ENCODE measurements at regions not wholly inside any gene's neighbourhood (a gene's known extent, or its start where the extent isn't known, plus 50 kb on each side); places are given as distances from the start of the nearest gene placed in this dataset.

DNA sequence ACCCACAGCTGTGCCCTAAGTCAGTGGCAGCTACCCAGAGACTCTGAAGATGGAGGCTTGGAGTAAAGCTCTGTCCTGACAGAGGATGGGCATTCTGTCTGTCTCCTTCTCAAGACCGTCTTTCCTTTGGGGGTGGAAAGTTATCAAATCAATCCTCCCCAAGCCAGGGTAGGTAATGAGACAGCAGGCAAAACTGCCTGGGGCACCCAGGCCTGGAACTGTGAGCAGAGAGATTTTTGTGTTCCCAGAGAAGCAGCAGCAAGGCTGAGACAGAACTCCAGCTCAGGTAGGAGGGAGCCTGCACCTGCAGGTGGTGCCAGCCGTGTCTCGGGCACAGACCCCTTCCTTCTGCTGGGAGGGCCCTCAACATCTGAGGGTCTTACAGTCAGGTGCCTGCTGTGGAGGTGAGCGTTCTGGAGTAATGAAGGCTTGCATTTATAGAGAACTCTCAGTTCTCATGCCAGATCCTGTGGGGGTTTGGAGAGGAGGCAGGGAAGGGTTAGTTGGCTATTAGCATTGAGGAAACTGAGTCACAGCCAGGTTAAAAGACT, 95.6 kb downstream of the RIPK4 start:
- DNase-seq: no peak

DNA sequence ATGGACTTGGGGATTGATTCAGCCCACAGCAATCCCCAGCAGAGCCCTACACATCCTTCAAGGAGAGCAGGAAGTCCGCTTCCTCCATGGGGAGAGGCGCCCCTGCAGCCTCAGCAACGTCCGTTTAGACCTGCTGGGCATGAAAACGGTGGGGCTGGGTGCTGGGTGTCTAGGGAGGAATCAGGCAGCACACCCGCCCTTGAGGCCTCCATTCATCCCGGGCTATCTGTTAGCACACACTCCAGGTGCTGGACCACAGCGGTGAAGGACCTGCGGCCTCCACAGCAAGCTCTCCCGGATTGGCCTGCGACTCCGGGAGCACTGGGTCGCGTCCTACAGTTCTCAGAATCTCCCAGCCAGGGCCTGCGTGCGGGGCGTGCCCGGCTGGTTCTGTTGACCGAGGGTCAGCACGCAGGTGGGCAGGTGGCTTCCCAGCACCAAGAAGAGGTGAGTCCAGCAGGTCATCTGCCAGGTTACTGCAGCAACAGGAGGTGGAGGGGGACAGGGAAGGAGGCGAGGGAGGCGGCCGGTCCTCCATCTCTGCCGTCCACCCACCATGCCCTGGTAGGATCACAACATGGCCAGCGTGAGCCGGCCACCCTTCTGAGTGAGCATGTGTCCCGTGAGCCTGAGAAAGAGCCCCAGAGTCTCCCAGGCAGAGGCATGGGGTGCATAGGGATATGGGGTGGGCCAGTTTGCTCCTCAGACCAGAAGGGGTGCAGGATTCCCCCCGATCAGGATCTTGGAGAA, 96.6 kb downstream of the RIPK4 start:
- DNase-seq: no peak

DNA sequence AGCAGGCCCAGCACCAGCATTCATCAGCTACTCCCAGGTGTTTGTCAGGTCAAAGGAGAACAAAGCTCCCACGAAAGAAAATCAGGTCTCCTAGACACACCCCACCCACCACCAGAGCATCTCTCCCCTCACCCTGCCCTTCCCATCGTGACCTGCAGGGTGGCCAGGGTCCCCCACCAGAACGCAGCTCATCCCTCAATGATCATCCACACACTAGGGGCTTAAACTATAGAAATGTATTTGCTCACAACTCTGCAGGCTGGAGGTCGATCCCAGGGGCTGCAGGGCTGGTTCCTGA, 97.4 kb downstream of the RIPK4 start:
- no peak for DNase-seq

GRCh38 chr21:41668686-41669532, 97.9 kb downstream of the RIPK4 start:
- DNase-seq: no peak

- no peak for DNase-seq
Observed at GRCh38 chr21:41668051-41668541, 98.8 kb downstream of the RIPK4 start.

DNA sequence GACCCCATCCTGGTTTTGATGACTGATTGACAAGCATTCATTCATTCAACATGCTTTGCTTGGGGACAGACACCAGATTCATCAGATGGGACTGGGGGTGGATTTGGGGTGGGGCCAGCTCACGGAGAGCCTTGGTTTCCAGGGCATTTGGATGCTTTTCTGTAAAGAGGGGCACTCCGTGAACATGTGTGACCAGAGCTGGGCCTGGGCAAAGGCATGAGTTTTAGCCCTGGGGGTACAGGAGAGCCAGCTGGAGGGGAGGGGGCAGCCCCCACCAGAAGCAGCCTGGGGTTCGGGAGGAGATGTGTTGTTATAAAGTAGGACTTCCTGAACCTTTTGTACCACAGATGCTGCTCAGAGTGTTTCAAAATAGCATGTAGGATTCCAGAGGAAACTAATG, 99.7 kb downstream of the RIPK4 start:
- DNase-seq: no peak

DNA sequence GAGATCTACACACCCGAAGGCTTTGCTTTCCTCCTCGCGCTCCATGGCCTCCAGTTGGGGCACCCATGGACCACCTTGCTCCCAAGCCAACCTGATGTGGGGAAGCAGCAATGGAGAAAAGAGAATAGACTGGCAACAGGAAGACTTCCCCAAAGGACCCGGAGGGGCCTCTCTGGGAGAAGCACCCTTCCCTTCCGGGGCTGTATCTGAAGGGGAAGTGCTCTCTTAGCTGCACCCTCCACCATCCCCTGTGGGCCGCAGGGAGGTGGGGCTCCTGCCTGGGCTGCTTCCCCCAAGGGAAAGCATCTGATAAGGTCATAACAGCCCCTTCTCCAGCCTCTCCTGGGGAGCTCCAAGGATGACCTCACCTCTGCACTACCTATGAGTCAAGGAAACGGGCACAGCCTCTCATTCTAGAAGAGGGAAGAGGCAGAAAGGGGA, 100.2 kb downstream of the RIPK4 start:
- DNase-seq: no peak

DNA sequence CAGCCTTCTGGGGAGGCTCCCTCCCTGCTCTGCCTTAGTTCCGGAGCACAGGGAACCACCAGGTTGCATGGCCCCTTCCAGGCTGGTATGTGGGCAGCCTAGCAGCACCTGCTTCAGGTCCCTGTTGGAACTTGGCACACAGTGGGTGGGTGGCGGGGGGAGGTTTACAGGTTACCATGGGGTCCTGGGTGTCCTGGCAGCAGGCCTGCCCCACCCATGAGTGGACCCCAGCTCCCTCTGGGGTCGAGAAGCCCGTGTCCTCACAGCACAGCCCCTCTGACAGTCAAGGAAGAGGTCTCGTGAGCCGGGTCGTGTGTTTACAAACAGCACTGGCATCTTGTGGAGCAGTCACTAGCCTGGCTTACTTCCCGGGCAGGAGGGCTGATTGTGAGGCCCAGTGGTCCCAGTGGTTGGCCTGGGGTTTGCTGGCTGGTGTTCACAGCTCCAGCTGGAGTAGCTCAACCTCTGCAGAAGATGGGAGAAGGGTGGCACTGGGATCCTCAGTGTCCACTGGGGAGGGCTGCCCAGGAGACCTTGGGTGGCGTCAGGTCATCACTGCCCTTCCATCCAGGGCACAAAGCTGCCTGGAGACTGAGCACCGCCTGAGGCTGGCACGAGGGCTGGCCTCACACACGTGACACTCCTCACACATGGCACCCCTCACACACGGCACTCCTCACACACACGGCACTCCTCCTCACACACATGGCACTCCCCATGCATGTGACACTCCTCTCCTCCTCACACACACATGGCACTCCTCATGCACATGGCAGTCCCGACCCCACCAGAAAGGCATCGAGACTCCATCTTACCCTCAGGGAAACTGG, 100.9 kb downstream of the RIPK4 start:
- no peak for DNase-seq

- no peak for DNase-seq
Observed at GRCh38 chr21:41664881-41665765, 101.7 kb downstream of the RIPK4 start.

DNA sequence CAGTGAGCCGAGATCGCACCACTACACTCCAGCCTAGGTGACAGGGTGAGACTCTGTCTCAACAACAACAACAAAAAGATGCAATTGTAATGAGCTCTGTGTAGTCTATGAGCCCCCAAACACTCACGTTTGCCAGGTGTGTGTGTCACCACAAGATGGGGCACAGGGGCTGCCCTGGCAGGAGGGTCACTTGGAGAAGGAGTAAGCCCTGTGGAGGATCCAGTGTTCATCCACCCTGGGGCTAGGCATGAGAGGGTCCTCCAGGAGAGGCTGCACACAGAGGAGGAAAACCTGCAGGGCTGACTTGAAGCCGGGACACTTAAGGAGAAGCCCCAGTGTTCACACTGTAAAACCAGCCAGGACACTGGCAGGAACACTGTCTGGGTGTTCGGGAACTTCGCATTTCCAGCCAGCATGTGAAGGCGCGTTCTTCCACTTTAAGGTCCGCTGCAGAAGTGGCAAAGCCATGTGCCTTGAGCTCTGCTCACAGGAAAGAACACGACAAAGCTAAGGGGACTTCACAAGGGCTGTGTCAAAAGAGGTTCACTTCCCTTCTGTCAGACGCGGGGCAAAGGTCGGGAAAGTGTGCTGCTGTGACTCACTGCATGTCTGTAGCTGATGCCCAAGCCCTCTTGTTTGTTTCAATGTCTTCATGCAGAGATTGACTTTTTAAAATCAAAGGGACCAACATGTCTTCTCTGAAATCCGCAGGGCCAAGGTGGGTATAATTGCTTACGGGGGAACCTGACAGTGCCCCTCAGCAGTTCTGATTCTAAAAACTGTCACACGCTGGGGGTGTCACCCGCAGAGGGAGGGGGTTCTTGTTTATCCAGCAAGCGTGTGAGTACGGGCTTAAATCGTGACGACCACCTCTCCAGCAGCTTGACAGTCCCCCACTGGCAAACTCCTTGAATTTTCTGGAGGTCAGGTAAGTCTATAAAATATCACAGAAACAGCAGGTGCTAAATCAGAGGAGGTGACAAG, 102.8 kb downstream of the RIPK4 start:
- DNase-seq: no peak

DNA sequence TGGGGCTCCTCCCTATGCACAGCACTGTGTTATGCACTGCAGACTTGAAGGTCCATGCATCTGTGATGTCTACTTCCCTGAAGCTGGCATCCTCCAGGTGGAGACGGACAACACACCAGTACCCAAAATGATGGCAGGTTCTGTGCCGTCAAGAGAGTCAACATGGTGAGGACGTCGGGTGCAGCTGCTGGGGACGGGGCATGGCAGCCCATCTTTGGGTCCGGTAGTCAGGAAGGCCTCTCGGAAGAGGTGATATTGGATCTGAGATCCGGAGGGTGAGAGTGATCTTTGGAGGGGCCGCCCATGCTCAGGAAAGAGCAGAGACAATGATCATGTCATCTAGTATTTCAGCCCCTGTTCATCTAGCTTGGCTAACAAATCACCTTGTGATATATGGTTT, 104.1 kb downstream of the RIPK4 start:
- DNase-seq: no peak

- DNase-seq: no peak
Observed at GRCh38 chr21:41662161-41662560, 104.7 kb downstream of the RIPK4 start.

DNA sequence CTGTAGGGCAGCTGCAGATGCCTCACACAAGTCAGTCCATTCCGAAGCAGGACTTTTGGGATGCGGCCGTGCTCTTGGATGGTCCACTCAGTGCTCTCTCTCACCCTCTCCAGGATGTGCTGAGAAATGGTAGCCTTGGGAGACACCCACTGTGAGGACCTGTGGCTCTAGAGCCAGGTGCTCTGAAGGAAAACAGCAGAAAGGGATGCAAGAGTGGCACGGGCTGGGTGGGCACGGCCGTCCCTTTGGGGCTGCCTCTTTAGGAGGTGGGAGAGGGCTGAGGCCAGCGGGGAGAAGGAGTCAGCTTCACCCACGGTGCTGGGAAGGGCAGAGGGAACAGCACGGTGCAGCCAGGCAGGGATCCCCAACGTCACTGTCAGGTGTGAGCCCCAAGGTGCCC, 106.1 kb downstream of the RIPK4 start:
- no peak for DNase-seq

DNA sequence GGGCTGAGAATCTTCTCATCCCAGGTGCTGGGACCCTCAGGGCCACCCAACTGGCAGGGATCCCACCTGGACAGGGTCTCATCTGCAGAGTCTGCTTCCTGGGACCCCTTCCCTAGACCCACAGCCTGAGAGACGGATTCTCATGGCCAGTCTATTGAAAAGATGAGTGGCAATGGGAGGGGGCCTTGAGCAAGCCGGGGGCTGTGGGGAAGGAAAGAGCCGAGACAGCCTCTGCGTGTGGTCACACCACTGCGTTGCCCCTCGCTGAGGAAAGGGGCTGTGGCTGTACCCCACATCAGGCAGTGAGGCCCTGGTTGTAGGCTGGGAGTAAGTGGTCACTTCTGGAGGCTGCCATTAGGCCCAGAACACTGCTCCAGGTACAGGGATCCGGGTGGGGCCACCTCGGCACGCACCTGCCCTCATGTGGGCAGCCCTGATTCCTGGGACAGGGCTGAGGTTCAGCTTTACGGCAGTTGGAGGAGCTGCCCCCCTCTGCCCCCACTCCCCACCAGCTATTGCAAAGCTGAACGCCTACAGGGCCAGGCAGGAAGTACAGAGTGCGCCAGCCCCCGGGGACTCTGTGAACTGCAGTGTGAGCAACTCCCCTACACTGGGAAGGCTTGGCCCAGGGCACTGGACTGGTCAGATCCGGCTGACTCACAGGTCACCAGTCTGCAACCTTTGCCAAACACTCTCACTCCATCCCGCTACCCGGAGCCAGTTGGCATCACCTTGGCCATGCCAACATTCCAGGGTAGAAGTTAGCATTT, 106.9 kb downstream of the RIPK4 start:
- DNase-seq: no peak

GRCh38 chr21:41656946-41657525, 109.8 kb downstream of the RIPK4 start:
- no peak for DNase-seq

DNA sequence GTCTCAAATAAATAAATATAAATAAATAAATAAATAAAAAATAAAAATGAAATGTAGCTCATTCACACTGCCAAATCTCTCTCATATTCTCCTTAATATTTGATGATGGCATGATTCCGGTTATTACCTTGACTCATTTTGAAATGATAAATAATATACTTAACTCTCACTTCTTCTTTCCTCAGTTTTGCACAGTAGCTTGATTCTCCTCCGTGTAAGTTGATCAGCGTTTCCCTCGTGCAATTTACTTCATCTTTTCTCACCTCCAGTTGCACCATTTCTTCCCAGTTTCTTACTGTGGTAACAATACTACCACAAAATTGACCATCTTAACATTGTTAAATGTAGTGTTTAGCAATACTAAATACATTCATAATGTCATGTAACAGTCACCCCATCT, 111.6 kb downstream of the RIPK4 start:
- DNase-seq: no peak

- DNase-seq: no peak
Observed at GRCh38 chr21:41653954-41654491, 112.8 kb downstream of the RIPK4 start.

- DNase-seq: no peak
Observed at GRCh38 chr21:41653243-41653953, 113.5 kb downstream of the RIPK4 start.

- no peak for DNase-seq
Observed at GRCh38 chr21:41651830-41652229, 115.0 kb downstream of the RIPK4 start.
